Fibroblast of mammary gland (primary cell): ENCODE measurements at regions not wholly inside any gene's neighbourhood (a gene's known extent, or its start where the extent isn't known, plus 50 kb on each side); places are given as distances from the start of the nearest gene placed in this dataset.

Experiments used
- DNase-seq: peaks from one replicate; pipeline ENCODE4 v3.0.0-alpha.2; 2010; ENCODE audit warnings: low read depth
- H3K4me3 ChIP-seq: 2 replicates; pipeline ENCODE4 v1.5.1; 2011; ENCODE audit warnings: low read depth, mild to moderate bottlenecking, low read length, moderate library complexity; ENCODE audit not compliant: control insufficient read depth
- TF ChIP-seq, protein P1 (sequence below): conservative IDR thresholded peaks from 2 replicates; pipeline ENCODE4 v1.5.1; 2011; ENCODE audit warnings: low read depth, low read length, inconsistent platforms; ENCODE audit not compliant: control insufficient read depth, insufficient read depth

DNA sequence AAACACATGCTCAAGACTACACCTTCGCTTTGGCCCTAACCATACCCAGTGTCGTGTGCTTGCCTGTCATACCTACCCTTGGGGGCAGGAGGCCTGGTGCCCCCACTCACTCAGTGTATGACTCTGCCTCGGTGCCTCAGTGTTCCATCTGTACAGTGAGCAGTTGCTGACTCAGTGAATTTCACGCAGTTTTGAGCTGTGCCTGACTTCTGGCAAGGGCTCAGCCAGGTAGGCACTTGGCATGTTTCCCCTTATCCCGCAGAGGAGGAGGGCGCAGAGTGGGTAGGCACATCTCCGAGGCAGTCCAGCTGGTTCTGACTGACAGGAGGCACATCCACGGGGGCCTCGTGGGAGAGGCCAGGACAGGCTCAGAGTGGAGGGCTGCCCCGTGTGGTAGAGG is 148.9 kb upstream of the CIBAR2 start:
- no peak for DNase-seq
- H3K4me3 ChIP-seq: no peak overlapping the region

DNA sequence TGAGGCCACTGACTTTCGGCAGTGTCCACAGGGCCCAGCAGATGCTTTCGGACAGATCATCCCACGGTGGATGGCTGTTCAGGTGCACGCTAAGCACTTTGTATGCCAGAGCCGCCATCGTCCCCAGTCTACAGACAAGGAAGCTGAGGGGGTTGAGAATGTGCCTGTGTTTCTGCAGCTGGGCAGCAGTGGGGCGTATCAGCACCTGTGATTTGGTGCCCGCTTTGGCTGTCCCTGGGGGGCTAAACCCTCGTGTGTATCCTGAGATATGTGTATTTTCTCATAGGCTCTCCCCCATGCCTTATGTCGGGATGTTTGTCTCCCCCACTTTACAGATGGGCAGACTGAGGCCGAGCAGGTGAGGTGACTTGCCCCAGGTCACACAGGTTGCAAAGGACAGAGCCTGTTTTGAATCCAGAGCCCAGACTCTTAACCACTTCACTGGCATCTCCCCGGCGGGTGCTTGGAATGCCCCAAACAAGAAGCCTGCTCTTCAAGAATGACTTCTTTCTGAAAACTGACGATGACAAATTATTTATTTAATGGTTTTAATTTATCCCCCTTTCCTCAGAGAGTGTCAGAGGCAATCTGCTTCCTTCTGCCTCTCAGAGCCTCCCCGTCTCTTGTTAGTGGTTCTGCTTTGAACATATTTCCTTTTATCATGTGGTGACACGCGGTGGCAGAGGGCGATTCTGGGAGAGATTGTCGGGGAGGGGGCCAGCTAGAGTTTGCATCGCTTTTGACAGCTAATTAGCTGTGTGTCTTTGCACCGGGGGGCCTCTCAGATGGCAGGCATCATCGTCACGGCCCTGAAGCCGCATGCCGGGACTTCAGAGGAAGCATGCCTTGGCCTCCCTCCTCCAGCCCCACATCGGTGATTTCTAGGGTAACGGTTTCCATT is 149.6 kb upstream of the CIBAR2 start:
- no peak overlapping the region for H3K4me3 ChIP-seq
- TF ChIP-seq, protein P1, sequence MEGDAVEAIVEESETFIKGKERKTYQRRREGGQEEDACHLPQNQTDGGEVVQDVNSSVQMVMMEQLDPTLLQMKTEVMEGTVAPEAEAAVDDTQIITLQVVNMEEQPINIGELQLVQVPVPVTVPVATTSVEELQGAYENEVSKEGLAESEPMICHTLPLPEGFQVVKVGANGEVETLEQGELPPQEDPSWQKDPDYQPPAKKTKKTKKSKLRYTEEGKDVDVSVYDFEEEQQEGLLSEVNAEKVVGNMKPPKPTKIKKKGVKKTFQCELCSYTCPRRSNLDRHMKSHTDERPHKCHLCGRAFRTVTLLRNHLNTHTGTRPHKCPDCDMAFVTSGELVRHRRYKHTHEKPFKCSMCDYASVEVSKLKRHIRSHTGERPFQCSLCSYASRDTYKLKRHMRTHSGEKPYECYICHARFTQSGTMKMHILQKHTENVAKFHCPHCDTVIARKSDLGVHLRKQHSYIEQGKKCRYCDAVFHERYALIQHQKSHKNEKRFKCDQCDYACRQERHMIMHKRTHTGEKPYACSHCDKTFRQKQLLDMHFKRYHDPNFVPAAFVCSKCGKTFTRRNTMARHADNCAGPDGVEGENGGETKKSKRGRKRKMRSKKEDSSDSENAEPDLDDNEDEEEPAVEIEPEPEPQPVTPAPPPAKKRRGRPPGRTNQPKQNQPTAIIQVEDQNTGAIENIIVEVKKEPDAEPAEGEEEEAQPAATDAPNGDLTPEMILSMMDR: no peak
- no peak for DNase-seq

More for the DNA sequence above, 148.9 kb upstream of the CIBAR2 start:
- TF ChIP-seq, protein P1: no peak

DNA sequence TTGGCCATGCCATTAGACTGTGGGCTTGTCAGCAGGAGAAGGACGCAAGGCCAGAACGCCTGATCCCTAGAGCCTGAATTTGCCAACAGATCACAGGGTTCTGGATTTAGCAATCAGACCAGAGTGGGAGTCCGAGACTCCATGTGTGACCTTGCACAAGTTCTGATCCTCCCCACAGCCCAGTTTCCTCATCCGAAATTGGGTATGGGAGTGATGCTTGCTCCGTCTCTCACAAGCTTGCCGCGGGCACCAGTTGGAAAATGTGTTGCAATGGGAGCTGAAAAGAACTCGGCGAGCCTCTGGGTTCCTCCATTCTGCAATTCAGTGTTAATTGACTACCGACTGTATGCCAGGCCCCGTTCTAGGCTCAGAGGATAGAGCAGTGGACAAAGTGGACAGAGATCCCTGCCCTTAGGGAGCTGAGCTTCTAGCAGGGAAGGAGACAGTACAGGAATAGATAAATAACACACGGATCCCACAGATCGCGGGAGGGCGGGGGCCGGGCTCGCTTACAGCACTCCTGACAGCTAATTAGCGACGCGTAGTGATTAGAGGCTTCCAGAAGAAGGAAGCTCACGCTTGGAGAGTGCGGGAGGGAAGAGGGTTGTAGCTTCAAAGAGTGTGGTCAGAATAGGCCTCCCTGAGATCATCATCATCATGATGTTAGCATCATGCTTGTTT is 150.4 kb upstream of the CIBAR2 start:
- TF ChIP-seq, protein P1: no peak
- no peak overlapping the region for H3K4me3 ChIP-seq
- DNase-seq: no peak

DNA sequence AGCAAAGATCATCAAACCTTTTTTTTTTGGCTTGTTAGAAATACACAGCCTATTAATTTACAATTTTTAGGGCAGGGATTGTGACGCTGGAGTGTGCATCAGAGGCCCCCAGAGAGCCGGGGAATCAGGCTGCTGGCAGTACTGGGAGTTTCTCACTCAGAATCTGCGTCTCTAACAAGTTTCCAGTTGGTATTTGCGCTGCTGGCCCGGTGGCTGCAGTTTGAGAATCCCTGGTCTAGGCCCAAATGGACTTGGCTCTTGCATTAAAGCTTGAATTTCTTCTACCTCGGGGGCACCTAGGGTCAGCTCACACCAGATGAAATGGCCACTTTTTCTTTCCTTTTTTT is 150.9 kb upstream of the CIBAR2 start:
- TF ChIP-seq, protein P1: no peak
- no peak for DNase-seq
- H3K4me3 ChIP-seq: no peak overlapping the region

DNA sequence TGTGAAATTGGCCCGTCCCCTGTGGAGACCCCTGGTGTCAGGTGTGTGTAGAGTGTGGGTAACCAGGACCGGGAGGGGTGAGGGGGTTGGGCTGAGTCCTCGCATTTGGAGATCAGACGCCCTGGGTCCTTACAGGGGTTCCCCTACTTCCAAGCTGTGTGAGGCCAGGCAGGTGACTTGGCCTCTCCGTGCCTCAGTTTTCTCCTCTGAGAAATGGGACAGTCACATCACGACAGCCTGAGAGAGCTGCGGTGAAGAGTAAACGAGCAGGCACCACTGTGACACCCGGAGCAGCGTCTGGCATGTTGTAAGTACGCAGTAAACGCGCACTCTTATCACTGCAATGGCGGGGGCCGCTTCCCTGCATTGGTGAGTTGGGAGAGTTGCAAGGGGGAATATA is 152.5 kb upstream of the CIBAR2 start:
- no peak overlapping the region for H3K4me3 ChIP-seq
- DNase-seq: no peak
- TF ChIP-seq, protein P1: no peak

DNA sequence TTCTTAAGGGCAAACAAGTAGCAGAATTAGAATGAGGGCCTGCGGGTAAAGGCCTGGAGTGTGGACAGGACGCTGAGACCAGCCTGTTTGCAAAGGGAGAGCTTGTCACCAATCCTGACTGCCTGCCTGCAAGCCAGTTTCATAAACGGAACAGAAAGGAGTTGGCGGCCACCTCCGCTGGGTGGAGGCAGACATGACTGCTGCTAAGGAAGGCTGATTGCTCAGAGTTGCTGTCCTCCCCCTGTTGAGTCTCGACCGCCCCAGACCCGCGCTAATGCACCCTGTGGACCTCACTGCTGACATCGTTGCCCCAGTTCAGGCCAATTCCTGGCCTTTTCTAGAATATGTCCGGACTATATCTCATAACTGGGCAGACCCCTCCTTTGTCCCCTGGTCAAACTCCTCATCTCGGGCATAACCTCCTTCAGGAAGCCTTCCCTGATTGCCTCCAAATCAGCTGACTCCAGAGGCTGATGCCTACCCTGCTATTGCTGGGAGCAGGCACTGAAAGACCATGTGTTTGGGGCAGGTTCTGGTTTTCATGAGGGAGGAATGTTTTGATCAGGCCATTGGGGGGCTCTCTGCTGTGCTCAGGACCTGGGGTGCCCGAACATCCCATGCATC is 153.0 kb upstream of the CIBAR2 start:
- DNase-seq: no peak
- TF ChIP-seq, protein P1: no peak
- H3K4me3 ChIP-seq: no peak overlapping the region
